Lung (tissue), 11 donors: ENCODE measurements at regions not wholly inside any gene's neighbourhood (a gene's known extent, or its start where the extent isn't known, plus 50 kb on each side); places are given as distances from the start of the nearest gene placed in this dataset.

ENCODE experiments used
- ATAC-seq: fragments of 200-7000 bp; cut with Tn5 transposase; one replicate; pipeline ENCODE4 v1.9.1; 2020; ENCODE audit warnings: moderate number of reproducible peaks; ENCODE audit not compliant: insufficient read depth, low FRiP score
- DNase-seq, 3 donors: peaks; one replicate each; pipeline ENCODE4 v3.0.0-alpha.2; 2013 to 2017
- H3K27ac ChIP-seq, 2 donors: one replicate each; pipeline ENCODE4 v1.5.1; 2013; ENCODE audit warnings: mild to moderate bottlenecking in 2 of 2, moderate library complexity in 2 of 2, control low read depth in 1 of 2, inconsistent platforms in 1 of 2, low read depth in 1 of 2, low read length in 1 of 2
- H3K27me3 ChIP-seq, 3 donors: one replicate each; pipeline ENCODE4 v1.5.1; 2013; ENCODE audit warnings: low read length in 2 of 3; ENCODE audit not compliant: control insufficient read depth in 3 of 3, insufficient read depth in 3 of 3
- H3K36me3 ChIP-seq, 4 donors: one replicate each; pipeline ENCODE4 v1.5.1; 2013; ENCODE audit warnings: low read length in 4 of 4, mild to moderate bottlenecking in 1 of 4, moderate library complexity in 1 of 4; ENCODE audit not compliant: control insufficient read depth in 4 of 4, insufficient read depth in 4 of 4
- H3K4me1 ChIP-seq, 5 donors: one replicate each; pipeline ENCODE4 v1.5.1; 2013; ENCODE audit warnings: low read length in 5 of 5, mild to moderate bottlenecking in 2 of 5, moderate library complexity in 1 of 5; ENCODE audit not compliant: control insufficient read depth in 5 of 5, insufficient read depth in 5 of 5
- H3K4me3 ChIP-seq: one replicate; pipeline ENCODE4 v1.5.1; 2013; ENCODE audit warnings: mild to moderate bottlenecking, control low read depth, moderate library complexity
- H3K9ac ChIP-seq, 2 donors: one replicate each; pipeline ENCODE4 v1.5.1; 2013; ENCODE audit warnings: low read length in 2 of 2, control low read depth in 1 of 2; ENCODE audit not compliant: insufficient read depth in 1 of 2
- H3K9me3 ChIP-seq, 4 donors: one replicate each; pipeline ENCODE4 v1.5.1; 2013; ENCODE audit warnings: low read length in 3 of 4, mild to moderate bottlenecking in 1 of 4, moderate library complexity in 1 of 4; ENCODE audit not compliant: control insufficient read depth in 4 of 4, insufficient read depth in 3 of 4
- WGBS, 2 donors: extraction: QIAGEN DNeasy Blood & Tissue Kit; methylation state at CpG; one replicate each; pipeline ENCODE4 v1.1.7; 2013; 5-methylcytosine and 5-hydroxymethylcytosine counted together
- TF ChIP-seq, protein P1 (sequence below): IDR thresholded peaks from 2 replicates; pipeline ENCODE4 v1.5.1; 2012; ENCODE audit warnings: mild to moderate bottlenecking; ENCODE audit errors: control extremely low read depth, extremely low read depth
- donor health status: control.
- donor health status: control.
- donor health status: Bipolar disorder and iron deficiency.
- donor health status: healthy.
- donor health status: DM: yes; HTN: yes; CAD: no.

DNA sequence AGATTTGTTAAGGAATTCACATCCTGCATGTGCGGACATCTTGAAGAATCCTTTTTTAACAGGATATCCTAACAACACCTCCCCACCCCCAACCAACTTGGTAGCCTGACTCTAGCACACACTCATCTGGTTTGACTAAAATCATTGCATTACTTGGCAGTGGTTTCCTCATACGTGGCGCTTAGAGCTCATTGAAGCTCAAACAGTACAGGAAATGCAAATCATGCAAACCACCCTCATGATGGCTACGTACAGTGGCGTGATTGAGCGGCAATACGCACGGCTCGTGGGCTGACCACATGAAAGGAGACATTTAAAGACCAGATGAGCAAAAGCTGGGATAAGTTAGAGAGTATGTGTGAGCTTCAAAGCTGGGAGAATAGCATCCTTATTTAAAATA, 336.2 kb downstream of the ZEB2 start:
- TF ChIP-seq, protein P1, sequence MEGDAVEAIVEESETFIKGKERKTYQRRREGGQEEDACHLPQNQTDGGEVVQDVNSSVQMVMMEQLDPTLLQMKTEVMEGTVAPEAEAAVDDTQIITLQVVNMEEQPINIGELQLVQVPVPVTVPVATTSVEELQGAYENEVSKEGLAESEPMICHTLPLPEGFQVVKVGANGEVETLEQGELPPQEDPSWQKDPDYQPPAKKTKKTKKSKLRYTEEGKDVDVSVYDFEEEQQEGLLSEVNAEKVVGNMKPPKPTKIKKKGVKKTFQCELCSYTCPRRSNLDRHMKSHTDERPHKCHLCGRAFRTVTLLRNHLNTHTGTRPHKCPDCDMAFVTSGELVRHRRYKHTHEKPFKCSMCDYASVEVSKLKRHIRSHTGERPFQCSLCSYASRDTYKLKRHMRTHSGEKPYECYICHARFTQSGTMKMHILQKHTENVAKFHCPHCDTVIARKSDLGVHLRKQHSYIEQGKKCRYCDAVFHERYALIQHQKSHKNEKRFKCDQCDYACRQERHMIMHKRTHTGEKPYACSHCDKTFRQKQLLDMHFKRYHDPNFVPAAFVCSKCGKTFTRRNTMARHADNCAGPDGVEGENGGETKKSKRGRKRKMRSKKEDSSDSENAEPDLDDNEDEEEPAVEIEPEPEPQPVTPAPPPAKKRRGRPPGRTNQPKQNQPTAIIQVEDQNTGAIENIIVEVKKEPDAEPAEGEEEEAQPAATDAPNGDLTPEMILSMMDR = no peak
- H3K9ac ChIP-seq = no peak overlapping the region
- H3K4me1 ChIP-seq = no peaks in the 10 kb centered on the region
- no peak for ATAC-seq
- H3K36me3 ChIP-seq = peaks cover 0 to 2% (median under 1%) of the 10 kb centered on the region in 4 donors
- H3K9me3 ChIP-seq = no peaks in the 10 kb centered on the region
- H3K4me3 ChIP-seq = no peak overlapping the region
- H3K27me3 ChIP-seq = no peaks in the 10 kb centered on the region
- H3K27ac ChIP-seq = no peak overlapping the region
- 73% methylated on average over 9 of the region's 9 CpGs for WGBS, 2 donors
- DNase-seq = peak; percentile 25 to 77 (median 50)

DNA sequence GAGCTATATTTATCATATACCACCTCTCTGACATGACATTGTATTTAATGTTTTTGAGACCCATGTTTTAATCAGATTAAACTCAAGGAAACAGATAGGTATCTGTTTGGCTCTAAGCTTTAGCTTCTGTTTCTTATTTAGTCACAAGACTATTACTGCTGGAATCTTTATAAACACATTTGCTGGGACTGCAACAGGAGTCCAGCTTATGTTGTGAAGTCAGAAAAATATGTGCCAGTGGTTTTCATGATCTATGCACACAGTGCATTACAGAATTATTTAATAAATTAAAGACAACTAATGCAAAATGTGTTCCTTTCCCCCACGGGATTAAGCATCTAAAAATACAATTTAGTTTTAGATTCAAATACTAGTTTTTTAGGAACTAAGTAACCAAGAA, 338.9 kb downstream of the ZEB2 start:
- H3K27me3 ChIP-seq = no peaks in the 10 kb centered on the region
- no peak for ATAC-seq
- DNase-seq = no peak
- TF ChIP-seq, protein P1 = no peak
- peaks cover 0 to 10% (median 5%) of the 10 kb centered on the region in 4 donors for H3K36me3 ChIP-seq
- H3K4me3 ChIP-seq = no peak overlapping the region
- 39 to 58% methylated on average over 1 of the region's 1 CpG for WGBS, 2 donors
- H3K9ac ChIP-seq = no peak overlapping the region
- H3K4me1 ChIP-seq = no peaks in the 10 kb centered on the region
- H3K27ac ChIP-seq = no peak overlapping the region
- H3K9me3 ChIP-seq = no peaks in the 10 kb centered on the region

DNA sequence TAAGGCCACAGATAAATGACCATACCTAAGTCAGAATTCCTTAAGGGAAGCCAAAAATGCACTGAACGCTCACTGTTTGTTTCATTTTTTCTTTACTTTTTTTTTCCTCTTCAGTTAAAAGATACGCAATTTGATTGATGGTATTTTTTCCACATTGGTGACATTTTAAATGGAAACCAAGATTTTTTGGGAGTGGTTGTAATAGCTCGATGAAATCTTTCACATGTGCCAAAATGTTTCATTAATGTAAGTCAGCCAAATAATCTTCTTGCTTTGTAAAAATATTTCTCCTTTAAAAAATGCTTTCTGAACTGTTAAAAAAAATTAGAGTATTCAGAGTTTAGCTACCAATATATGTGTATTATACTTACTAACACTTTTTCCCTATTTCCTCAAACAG, 339.8 kb downstream of the ZEB2 start:
- TF ChIP-seq, protein P1 = no peak
- WGBS, 2 donors = 83 to 90% methylated on average over 3 of the region's 3 CpGs
- no peaks in the 10 kb centered on the region for H3K27me3 ChIP-seq
- DNase-seq (no peak), ATAC-seq (no peak)
- H3K27ac ChIP-seq = no peak overlapping the region
- H3K36me3 ChIP-seq = peaks cover 0 to 10% (median 5%) of the 10 kb centered on the region in 4 donors
- peaks cover 0 to 2% (median 0%) of the 10 kb centered on the region in 5 donors for H3K4me1 ChIP-seq
- H3K9ac ChIP-seq = no peak overlapping the region
- H3K9me3 ChIP-seq = no peaks in the 10 kb centered on the region
- no peak overlapping the region for H3K4me3 ChIP-seq

DNA sequence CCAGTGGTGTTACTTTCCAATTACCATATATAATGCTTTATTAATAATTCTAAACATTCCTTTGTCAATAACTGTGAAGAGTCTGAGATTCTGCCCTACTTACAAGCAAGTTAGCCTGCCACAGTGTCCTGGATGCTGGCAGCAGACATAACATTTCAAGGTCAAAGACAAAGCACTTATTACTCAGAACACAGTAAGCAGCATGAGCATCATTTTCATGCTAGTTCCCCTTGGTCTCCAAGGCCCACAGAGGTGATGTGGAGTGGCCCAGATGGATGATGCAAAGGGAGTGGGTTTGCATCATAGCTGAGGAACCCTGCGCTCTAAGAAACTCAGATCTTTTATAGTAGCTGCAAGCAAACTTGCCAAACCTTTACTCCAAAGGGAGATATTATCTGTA, 349.7 kb downstream of the ZEB2 start:
- no peaks in the 10 kb centered on the region for H3K27me3 ChIP-seq
- no peak overlapping the region for H3K4me3 ChIP-seq
- H3K27ac ChIP-seq = no peak overlapping the region
- no peaks in the 10 kb centered on the region for H3K9me3 ChIP-seq
- TF ChIP-seq, protein P1 = no peak
- peaks cover 0 to 13% (median 2%) of the 10 kb centered on the region in 4 donors for H3K36me3 ChIP-seq
- no peaks in the 10 kb centered on the region for H3K4me1 ChIP-seq
- 92 to 94% methylated on average over 1 of the region's 1 CpG for WGBS, 2 donors
- DNase-seq (no peak), ATAC-seq (no peak)
- H3K9ac ChIP-seq = no peak overlapping the region
